HG03095 (cell line): ENCODE measurements at regions not wholly inside any gene's neighbourhood (a gene's known extent, or its start where the extent isn't known, plus 50 kb on each side); places are given as distances from the start of the nearest gene placed in this dataset.
A peak's percentile ranks its signal among the peaks of the same experiment; 100 is the strongest.

Source experiments
- ATAC-seq: cut with Tn5 transposase; IDR thresholded peaks from one replicate; pipeline ENCODE4 v1.9.1; 2021; ENCODE audit warnings: moderate library complexity; ENCODE audit not compliant: unreplicated experiment

DNA sequence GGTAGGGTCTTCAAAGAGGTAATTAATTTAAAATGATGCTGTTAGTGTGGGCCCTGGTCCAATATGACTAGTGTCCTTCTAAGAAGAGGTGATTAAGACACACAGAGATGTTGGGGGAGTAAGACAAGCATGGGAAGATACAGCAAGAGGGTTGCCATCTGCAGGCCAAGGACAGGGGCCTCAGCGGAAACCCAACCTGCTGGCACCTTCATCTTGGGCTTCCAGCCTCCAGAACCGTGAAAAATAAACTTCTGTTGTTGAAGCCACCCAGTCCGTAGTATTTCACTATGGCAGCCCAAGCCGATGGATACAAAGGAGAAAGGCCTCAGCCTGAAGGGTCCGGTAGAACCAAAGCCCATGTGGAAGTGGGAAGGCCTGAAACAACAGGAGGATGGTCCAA, 161.7 kb upstream of the UBE2E1 start:
- no peak for ATAC-seq

DNA sequence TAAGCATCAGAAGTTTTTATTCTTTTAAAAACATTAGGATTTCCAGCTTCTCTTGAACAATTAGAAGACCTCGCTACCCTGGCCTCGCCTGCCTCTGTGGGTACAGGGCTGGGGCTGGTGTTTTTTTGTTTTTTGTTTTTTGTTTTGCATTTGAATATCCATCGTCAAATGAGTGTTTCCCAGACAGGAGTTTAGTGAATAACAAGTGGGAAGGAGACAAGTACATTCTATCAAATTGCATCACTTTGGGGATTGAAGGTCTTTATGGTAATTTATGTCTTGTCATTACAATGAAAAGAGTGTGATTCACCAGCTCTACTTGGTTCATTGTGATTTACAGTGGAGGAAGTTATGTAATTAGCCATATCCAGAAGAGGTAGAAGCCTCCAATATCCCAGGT, 161.1 kb upstream of the UBE2E1 start:
- no peak for ATAC-seq

GRCh38 chr3:23645533-23646183, 160.1 kb upstream of the UBE2E1 start:
- ATAC-seq, result no peak

- no peak for ATAC-seq
These were observed 159.4 kb upstream of the UBE2E1 start for GRCh38 chr3:23646184-23646920.

DNA sequence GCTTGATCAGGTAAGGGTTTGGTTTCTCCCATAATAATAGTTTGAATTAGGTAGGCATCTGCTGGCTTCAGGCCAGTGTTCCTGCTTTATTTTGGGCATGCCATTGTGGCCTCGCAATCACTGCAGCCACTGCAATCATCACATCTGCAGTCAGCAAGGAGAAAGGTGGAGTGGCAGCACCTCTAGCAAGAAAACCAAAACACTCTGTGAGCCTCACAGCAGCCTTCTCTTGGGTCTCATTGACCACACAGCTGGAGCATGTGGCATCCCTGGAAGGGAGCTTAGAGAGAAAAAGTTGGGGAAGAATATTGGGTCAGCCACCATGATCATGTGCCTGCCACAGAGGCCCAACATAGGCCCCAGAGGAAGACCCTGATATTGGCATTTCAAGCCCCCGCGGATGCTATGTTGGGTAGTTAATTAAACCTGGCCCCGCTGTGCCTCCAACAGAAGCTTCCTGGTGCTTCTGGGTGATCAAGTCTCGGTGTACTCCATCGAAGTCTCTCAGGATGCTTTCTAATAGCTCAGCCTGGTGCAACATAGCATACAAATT, 158.0 kb upstream of the UBE2E1 start:
- no peak for ATAC-seq

GRCh38 chr3:23648326-23648995, 157.3 kb upstream of the UBE2E1 start:
- ATAC-seq, result no peak

DNA sequence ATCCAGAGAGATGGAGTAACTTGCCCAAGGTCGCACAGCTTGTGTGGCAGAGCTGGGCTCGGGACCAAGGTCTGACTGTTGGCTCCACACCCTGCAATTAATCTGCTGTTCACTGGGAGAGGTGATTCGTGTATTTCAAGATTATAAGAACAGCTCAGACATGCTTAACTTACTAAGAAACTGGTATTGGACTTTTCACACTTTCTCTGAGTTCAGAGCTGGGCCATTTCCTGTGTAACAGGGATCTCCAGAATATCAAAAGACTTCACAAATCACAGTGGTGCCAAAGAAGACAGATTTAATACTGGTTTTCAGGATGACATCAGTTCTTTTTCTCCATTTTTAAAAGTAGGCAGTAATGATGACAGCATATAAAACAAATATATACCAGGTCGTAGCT, 156.8 kb upstream of the UBE2E1 start:
- ATAC-seq, result no peak

GRCh38 chr3:23649448-23649847, 156.3 kb upstream of the UBE2E1 start:
- ATAC-seq, result no peak

DNA sequence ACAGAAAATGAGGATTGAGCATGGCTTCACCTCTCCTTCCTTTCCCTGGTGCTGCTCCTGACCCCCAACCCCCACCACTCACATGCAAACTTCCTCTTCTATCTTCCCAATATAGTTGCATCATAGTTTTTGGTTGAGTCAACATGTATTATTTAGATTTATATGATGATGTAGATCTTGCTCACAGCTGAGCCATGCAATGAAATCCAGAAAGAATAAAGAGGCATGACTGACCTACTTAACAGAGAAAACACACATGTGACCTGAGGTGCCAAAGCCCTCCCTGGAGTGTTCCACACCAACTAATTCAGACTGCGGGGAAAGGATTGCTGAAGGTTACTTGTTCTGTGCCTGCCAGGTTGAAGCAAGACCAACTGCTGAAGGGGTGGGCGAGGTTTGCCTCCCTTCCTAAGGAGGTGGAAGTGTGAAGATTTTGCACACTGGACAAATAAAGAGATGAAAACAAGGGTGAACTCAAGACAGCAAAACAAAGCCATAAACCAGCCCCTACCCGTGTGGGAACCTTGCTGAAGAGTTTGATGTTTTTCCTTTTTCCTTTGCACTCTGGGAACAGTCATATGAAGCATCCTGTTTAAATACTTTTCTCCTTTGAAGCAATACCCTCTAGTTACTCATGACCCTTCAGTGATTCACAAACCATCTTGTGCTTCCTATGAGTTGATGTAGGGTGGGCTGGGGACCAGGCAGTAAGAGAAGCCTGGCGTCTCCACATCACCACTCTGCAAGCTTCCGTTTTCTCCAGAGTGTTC, 155.2 kb upstream of the UBE2E1 start:
- no peak for ATAC-seq

DNA sequence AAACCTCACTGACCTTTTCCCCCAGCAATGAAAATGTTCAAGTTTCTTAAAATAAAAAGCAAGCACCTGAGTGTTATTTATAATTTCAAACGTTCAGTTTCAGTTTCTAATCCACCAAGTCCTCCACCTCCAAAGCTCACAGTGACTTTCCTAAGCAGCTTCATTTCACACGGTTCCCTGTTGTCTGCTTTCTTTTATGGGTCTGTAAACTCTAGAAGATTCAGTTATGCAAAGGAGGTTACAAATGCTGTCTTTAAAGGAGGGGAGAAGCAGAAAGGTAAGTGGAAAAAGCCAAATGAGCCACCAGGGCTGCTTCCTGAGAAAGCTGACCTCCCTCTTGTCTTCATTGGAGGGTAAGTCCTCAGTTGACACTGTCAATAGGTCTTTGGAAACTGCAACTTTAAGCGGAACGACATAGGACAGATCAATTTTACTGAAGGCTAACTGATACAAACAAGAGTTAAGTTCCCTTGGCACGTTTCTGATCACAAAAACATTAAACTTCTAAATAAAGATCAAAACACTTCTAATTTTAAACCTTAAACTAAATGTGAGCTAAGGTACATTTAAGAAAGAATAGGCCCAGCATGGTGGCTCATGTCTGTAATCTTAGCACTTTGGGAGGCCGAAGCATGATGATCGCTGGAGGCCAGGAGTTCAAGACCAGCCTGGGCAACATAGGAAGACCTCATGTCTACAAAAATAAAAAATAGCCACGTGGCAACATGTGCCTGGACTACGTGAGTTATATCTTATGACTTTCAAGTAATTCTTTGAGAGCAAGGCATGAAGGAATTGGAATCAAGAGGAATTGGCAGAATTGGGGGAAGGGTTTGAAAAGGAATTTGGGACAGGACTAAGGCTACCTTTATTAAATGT, 151.9 kb upstream of the UBE2E1 start:
- ATAC-seq, result peak; percentile 92

DNA sequence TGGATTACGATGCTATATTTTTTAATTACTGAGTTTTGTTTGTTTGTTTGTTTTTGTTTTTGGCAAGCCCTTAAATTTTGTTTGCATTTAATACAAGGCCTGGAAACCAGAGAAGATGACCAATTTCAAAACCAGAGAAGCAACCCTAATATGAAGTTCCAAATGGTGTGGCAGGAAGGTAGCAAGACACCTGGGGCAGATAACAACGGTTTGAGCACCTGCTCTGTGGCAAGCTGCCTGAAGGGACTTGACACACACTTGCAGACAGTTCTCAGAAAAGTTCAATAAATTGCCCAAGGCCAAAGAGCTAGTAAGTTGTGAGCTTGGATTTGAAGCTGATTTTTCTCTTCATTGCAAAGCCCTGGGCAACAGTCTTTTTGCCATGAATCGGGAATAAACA, 151.2 kb upstream of the UBE2E1 start:
- no peak for ATAC-seq

DNA sequence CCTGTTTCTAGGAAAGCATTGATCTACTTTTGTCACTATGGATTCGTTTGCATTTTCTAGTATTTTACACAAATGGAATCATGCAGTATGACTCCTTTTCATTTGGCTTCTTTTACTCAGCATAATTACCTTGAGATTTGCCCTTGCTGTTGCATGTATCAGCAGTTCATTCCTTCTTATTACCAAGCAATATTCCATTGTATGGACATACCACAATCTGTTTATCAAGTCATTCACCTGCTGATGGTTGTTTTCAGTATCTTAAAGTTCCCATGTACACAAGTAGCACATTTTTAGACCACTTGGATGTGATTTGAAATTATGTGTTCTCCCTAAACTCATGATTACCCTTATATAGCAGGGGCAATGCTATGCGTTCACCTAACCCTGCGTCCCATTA, 150.0 kb upstream of the UBE2E1 start:
- no peak for ATAC-seq

DNA sequence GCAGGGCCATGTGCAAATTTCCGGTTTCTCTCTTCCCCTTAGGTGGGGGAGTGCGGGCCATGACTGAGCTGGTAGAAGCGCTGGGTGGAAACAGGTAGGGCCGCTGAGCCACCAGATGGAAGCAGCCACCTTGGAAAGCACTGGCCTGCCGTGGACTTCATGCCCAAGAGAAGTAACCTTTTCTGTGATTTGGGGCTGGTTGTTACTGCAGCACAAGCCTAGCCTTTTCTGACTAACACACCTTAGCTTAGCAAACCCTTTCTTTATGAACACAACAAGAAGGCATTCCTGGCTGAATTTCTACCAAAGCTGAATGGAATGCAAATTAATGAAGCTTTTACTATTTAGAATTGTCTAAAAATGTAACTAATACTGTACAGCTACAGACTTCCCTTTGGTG, 149.6 kb upstream of the UBE2E1 start:
- no peak for ATAC-seq

DNA sequence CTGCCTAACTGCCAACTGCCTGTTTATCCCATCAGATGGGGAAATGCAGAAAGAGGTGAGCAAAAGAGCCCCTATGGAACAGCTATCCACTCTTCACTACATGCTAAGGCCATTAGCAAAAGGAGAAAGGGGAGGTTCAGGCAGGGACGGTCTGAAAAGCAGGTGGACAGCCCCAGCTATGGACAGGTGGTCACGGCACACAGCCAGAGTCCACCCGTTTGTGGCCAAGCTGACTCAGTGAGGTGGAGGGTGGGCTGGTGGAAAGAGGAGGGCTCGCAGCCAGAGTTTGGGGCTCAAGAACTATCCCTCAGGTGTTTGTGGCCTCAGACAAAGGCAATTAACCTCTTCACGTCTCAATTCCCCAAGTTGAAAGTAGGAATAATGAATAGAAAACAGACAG, 148.9 kb upstream of the UBE2E1 start:
- no peak for ATAC-seq

DNA sequence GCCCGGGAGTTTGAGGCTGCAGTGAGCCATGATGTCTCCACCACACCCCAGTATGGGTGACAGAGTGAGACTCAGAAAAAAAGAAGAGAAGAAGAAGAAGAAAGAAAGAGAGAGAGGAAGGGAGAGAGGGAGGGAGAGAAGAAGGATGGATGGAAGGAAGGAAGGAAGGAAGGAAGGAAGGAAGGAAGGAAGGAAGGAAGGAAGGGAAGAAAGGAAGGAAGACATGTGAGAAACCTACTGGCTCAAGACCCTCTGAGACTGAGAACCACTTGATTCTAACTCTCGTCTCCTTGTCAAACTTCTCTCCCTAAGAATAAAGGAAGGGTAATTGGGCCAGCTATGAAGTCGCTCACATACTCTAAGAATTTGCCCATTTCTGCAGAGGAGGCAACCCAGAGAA, 148.1 kb upstream of the UBE2E1 start:
- no peak for ATAC-seq

DNA sequence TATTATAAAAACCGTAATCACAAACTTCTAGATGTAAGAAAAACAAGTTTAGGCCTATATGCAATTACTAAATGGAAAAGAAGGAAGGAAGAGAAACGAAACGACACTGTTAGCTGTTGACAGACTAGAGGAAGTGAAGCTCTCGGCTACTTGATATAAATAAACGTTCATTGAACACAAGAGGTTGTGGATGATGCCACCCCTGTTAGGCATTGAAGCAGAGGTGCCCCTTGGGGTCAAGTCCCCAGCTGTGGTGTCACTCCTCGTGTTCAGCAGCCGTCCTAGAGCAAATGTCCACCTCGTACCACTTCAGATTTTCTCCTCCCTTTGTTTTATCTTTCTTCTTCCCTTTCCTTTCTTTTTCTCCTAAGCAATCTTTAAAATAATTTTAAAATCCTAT, 146.5 kb upstream of the UBE2E1 start:
- ATAC-seq, result peak; percentile 67

DNA sequence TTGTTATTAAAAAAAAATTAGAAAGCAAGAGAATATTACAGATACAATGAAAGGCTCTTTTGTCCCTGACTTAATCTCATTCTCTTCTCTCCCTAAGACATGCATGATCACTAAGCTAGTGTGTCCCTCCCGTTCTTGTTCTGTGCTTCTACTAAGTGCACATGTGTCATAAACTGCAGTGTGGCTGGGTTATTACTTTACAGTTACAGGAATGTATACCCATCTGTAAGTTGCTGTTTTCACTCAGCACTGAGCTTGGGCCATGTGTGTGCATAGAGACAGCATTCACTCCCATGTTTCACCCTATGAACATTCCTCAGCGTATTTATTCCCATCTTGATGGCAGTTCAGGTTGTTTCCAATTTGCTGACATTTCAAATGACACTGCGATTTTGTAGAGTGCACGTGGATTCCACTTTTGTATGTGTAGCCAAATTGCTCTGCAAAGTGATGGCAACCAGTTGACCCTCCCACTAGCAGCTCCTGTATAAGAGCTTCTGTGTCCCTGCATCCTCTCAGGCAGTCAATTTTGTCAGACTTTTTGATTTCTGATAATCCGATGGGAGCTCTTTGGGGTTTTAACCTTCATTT, 145.8 kb upstream of the UBE2E1 start:
- ATAC-seq, result no peak

DNA sequence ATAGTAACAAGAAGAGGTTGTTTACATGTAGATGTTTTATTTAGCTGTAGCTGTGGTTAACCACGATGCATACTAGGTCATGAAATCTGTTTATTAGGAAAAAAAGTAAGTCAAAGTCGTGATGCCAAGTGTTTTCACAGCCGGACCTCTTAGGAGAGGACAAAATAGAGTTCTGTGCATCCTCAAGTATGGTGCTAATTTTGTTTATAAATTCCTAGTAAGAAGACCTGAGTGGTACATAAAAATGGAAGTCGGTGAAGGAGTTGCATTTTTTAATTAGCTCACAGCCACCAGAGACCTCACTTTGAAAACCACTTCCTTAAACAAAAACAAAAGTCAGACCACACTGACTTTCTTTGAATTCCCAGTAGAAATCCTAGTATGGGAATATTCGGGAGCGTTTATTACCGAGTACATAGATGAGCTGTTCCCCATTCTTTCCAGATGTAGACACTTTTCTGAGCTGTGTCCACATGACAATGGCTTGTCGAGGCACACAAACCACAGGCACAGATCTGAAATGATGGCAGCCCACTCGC, 143.6 kb upstream of the UBE2E1 start:
- ATAC-seq, result no peak

DNA sequence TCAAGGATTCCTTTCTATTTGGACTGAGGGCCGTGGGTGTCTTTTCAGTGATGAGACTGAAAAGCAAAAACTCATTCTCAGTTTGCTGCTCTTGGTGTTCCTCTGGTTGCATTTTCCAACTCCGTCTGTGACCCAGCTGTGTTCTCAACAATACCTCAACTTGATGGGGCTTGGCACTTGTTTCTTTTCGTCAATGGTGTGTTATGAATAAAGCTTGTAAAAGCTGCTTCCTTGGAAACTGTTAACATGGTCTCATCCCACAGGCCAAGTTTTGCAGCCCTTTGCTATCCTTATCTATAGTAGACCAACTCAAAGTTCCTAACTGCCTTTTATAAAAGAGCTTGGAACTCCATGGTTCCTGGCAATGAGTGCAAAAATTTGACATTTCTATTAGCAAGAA, 142.5 kb upstream of the UBE2E1 start:
- no peak for ATAC-seq
